NCI-H748 treated with DMSO at 0.1 percent for 48 hours (cell line): ENCODE measurements at regions not wholly inside any gene's neighbourhood (a gene's known extent, or its start where the extent isn't known, plus 50 kb on each side); places are given as distances from the start of the nearest gene placed in this dataset.
"Not testable (repeated sequence)": the region's sequence is repeated elsewhere in the genome, so short reads cannot be mapped to it uniquely, and the experiment has no call there.

ENCODE experiments used
- DNase-seq: peaks from one replicate; lab custom pipeline; 2025; lab: John Stamatoyannopoulos, UW

GRCh38 chr5:3104429-3105060 is 353.1 kb upstream of the IRX2 start:
- DNase-seq: no peak

- DNase-seq: peak; percentile 81
Observed at GRCh38 chr5:3103262-3103811, 351.9 kb upstream of the IRX2 start.

GRCh38 chr5:3102531-3102930 is 351.1 kb upstream of the IRX2 start:
- no peak for DNase-seq

- no peak for DNase-seq
Observed at GRCh38 chr5:3101561-3101960, 350.1 kb upstream of the IRX2 start.

GRCh38 chr5:3100921-3101551 is 349.6 kb upstream of the IRX2 start:
- DNase-seq: no peak

GRCh38 chr5:3099954-3100353 is 348.5 kb upstream of the IRX2 start:
- DNase-seq: no peak

GRCh38 chr5:3099526-3099925 is 348.0 kb upstream of the IRX2 start:
- no peak for DNase-seq

GRCh38 chr5:3098821-3099220 is 347.3 kb upstream of the IRX2 start:
- DNase-seq: no peak

- DNase-seq: no peak
Observed at GRCh38 chr5:3092664-3093063, 341.2 kb upstream of the IRX2 start.

- no peak for DNase-seq
Observed at GRCh38 chr5:3092211-3092610, 340.7 kb upstream of the IRX2 start.

GRCh38 chr5:3091040-3091774 is 339.7 kb upstream of the IRX2 start:
- DNase-seq: no peak

GRCh38 chr5:3090305-3090704 is 338.8 kb upstream of the IRX2 start:
- DNase-seq: not testable (repeated sequence)

- no peak for DNase-seq
Observed at GRCh38 chr5:3080366-3080765, 328.9 kb upstream of the IRX2 start.

GRCh38 chr5:3077684-3078083 is 326.2 kb upstream of the IRX2 start:
- no peak for DNase-seq

GRCh38 chr5:3075309-3075708 is 323.8 kb upstream of the IRX2 start:
- DNase-seq: no peak

GRCh38 chr5:3068401-3068800 is 316.9 kb upstream of the IRX2 start:
- no peak for DNase-seq

GRCh38 chr5:3060283-3060682 is 308.8 kb upstream of the IRX2 start:
- DNase-seq: no peak

- DNase-seq: no peak
Observed at GRCh38 chr5:3059488-3059887, 308.0 kb upstream of the IRX2 start.

- no peak for DNase-seq
Observed at GRCh38 chr5:3058942-3059341, 307.5 kb upstream of the IRX2 start.

GRCh38 chr5:3056866-3057265 is 305.4 kb upstream of the IRX2 start:
- peak; percentile 68 for DNase-seq

- DNase-seq: no peak
Observed at GRCh38 chr5:3051400-3051799, 299.9 kb upstream of the IRX2 start.

GRCh38 chr5:3050863-3051262 is 299.4 kb upstream of the IRX2 start:
- DNase-seq: no peak

- no peak for DNase-seq
Observed at GRCh38 chr5:3049261-3049660, 297.8 kb upstream of the IRX2 start.
